Upper lobe of left lung (tissue), 4 donors: ENCODE measurements at regions not wholly inside any gene's neighbourhood (a gene's known extent, or its start where the extent isn't known, plus 50 kb on each side); places are given as distances from the start of the nearest gene placed in this dataset.

Source experiments
- CTCF ChIP-seq, 6 experiments: fragments of 450-650 bp in 4 of 6; fragments of 200-600 bp in 2 of 6; sonication (generic) in 2 of 6; IDR thresholded peaks; one replicate each; pipeline ENCODE4 v1.5.1; 2016 to 2019; ENCODE audit warnings: antibody characterized with exemption in 6 of 6
- POLR2A ChIP-seq, 4 donors: fragments of 450-650 bp; IDR thresholded peaks; one replicate each; pipeline ENCODE4 v1.5.1; 2016 to 2017; ENCODE audit warnings: antibody characterized with exemption in 4 of 4, mild to moderate bottlenecking in 2 of 4

- TF ChIP-seq POLR2A (IDR thresholded peaks at IDR 0.05) (no peak), CTCF (IDR thresholded peaks at IDR 0.05) (no peak)
Measured at GRCh38 chr2:66733364-66733999, 298.6 kb downstream of the MEIS1 start.
